Hepatocyte (in vitro differentiated cells): ENCODE measurements at regions not wholly inside any gene's neighbourhood (a gene's known extent, or its start where the extent isn't known, plus 50 kb on each side); places are given as distances from the start of the nearest gene placed in this dataset.

Experiments
- DNase-seq: peaks from one replicate; pipeline ENCODE4 v3.0.0-alpha.2; 2016; ENCODE audit warnings: low spot score
- H2AFZ ChIP-seq: fragments of 200-600 bp; sonication (generic); 2 replicates; pipeline ENCODE4 v1.6.0; 2016; ENCODE audit warnings: antibody characterized with exemption, mild to moderate bottlenecking
- H3K27ac ChIP-seq: fragments of 200-600 bp; sonication (generic); 2 replicates; pipeline ENCODE4 v1.5.1; 2016; ENCODE audit warnings: mild to moderate bottlenecking
- H3K27me3 ChIP-seq: fragments of 200-600 bp; sonication (generic); 2 replicates; pipeline ENCODE4 v1.6.1; 2016
- H3K36me3 ChIP-seq: fragments of 200-600 bp; sonication (generic); replicated peaks from 2 replicates; pipeline ENCODE4 v1.5.1; 2016; ENCODE audit warnings: low read depth; ENCODE audit not compliant: insufficient read depth
- H3K4me1 ChIP-seq: fragments of 200-600 bp; sonication (generic); 2 replicates; pipeline ENCODE4 v1.5.1; 2016; ENCODE audit warnings: mild to moderate bottlenecking, moderate library complexity; ENCODE audit not compliant: insufficient read depth
- H3K4me2 ChIP-seq: fragments of 200-600 bp; sonication (generic); 2 replicates; pipeline ENCODE4 v1.6.0; 2016
- H3K4me3 ChIP-seq: fragments of 200-600 bp; sonication (generic); 2 replicates; pipeline ENCODE4 v1.5.1; 2016; ENCODE audit warnings: mild to moderate bottlenecking
- H3K79me2 ChIP-seq: fragments of 200-600 bp; sonication (generic); 2 replicates; pipeline ENCODE4 v1.6.0; 2017; ENCODE audit warnings: mild to moderate bottlenecking
- H3K9me2 ChIP-seq: fragments of 200-600 bp; sonication (generic); replicated peaks from 2 replicates; pipeline ENCODE4 v1.6.0; 2017; ENCODE audit warnings: mild to moderate bottlenecking; ENCODE audit not compliant: insufficient read depth
- H3K9me3 ChIP-seq: fragments of 200-600 bp; sonication (generic); 2 replicates; pipeline ENCODE4 v1.5.1; 2016; ENCODE audit warnings: low read depth, mild to moderate bottlenecking
- H4K20me1 ChIP-seq: fragments of 200-600 bp; sonication (generic); 2 replicates; pipeline ENCODE4 v1.6.0; 2016; ENCODE audit warnings: mild to moderate bottlenecking; ENCODE audit not compliant: insufficient read depth, poor library complexity, severe bottlenecking
- CTCF ChIP-seq: fragments of 200-600 bp; sonication (generic); IDR thresholded peaks from 2 replicates; pipeline ENCODE4 v1.5.1; 2016; ENCODE audit warnings: antibody characterized with exemption, mild to moderate bottlenecking; ENCODE audit not compliant: poor library complexity
- EZH2 ChIP-seq: fragments of 200-600 bp; sonication (generic); IDR thresholded peaks from 2 replicates; pipeline ENCODE4 v1.6.1; 2016; ENCODE audit warnings: antibody characterized with exemption, mild to moderate bottlenecking, borderline replicate concordance
- EZH2phosphoT487 ChIP-seq: fragments of 200-600 bp; sonication (generic); IDR thresholded peaks from one replicate; pipeline ENCODE4 v1.6.1; 2018; ENCODE audit warnings: antibody characterized with exemption, mild to moderate bottlenecking, low read depth, moderate library complexity; ENCODE audit not compliant: unreplicated experiment, severe bottlenecking
- WGBS: methylation state at CpG from one replicate; pipeline ENCODE4 v1.1.6; 2016; ENCODE audit warnings: low lambda C conversion rate; ENCODE audit errors: missing lambda C conversion rate; 5-methylcytosine and 5-hydroxymethylcytosine counted together

GRCh38 chr5:91302305-91302704, 80.8 kb downstream of the ARRDC3 start:
- WGBS, result 88% methylated on average over 4 of the region's 4 CpGs
- DNase-seq, result no peak
- no peak overlapping the region for H3K4me2 ChIP-seq
- H3K27ac ChIP-seq, result no peak overlapping the region
- H3K4me3 ChIP-seq, result no peak overlapping the region
- no peaks in the 10 kb centered on the region for H3K27me3 ChIP-seq
- no peaks in the 10 kb centered on the region for H3K9me2 ChIP-seq
- H3K9me3 ChIP-seq, result no peaks in the 10 kb centered on the region
- H3K79me2 ChIP-seq, result no peaks in the 10 kb centered on the region
- no peaks in the 10 kb centered on the region for H3K4me1 ChIP-seq
- TF ChIP-seq CTCF (no peak), EZH2phosphoT487 (no peak), EZH2 (no peak)
- no peak overlapping the region for H2AFZ ChIP-seq
- no peaks in the 10 kb centered on the region for H4K20me1 ChIP-seq
- H3K36me3 ChIP-seq, result no peaks in the 10 kb centered on the region

GRCh38 chr5:91301106-91301846, 81.8 kb downstream of the ARRDC3 start:
- H3K4me2 ChIP-seq, result no peak overlapping the region
- 98% methylated on average over 5 of the region's 5 CpGs for WGBS
- H3K27ac ChIP-seq, result peak overlapping the region; percentile 55
- no peaks in the 10 kb centered on the region for H3K27me3 ChIP-seq
- H3K9me3 ChIP-seq, result no peaks in the 10 kb centered on the region
- no peak overlapping the region for H3K4me3 ChIP-seq
- H3K4me1 ChIP-seq, result no peaks in the 10 kb centered on the region
- H3K79me2 ChIP-seq, result no peaks in the 10 kb centered on the region
- H2AFZ ChIP-seq, result no peak overlapping the region
- no peaks in the 10 kb centered on the region for H3K36me3 ChIP-seq
- DNase-seq, result peak; percentile 22
- TF ChIP-seq EZH2phosphoT487 (no peak), EZH2 (no peak), CTCF (no peak)
- H4K20me1 ChIP-seq, result no peaks in the 10 kb centered on the region
- no peaks in the 10 kb centered on the region for H3K9me2 ChIP-seq

- Histone ChIP-seq H3K27ac (no peak overlapping the region), H3K4me3 (no peak overlapping the region), H3K4me1 (no peaks in the 10 kb centered on the region), H3K9me3 (no peaks in the 10 kb centered on the region), H3K9me2 (no peaks in the 10 kb centered on the region), H3K27me3 (no peaks in the 10 kb centered on the region), H4K20me1 (no peaks in the 10 kb centered on the region), H3K4me2 (no peak overlapping the region), H3K36me3 (no peaks in the 10 kb centered on the region), H2AFZ (no peak overlapping the region), H3K79me2 (no peaks in the 10 kb centered on the region)
- TF ChIP-seq EZH2 (no peak), CTCF (no peak), EZH2phosphoT487 (no peak)
- no peak for DNase-seq
- 95% methylated on average over 2 of the region's 2 CpGs for WGBS
These were observed 85.1 kb downstream of the ARRDC3 start for GRCh38 chr5:91297994-91298393.
